ENCODE measurements at regions not wholly inside any gene's neighbourhood (a gene's known extent, or its start where the extent isn't known, plus 50 kb on each side); places are given as distances from the start of the nearest gene placed in this dataset.
"Not testable (repeated sequence)": the region's sequence is repeated elsewhere in the genome, so short reads cannot be mapped to it uniquely, and the experiment has no call there.

DNA sequence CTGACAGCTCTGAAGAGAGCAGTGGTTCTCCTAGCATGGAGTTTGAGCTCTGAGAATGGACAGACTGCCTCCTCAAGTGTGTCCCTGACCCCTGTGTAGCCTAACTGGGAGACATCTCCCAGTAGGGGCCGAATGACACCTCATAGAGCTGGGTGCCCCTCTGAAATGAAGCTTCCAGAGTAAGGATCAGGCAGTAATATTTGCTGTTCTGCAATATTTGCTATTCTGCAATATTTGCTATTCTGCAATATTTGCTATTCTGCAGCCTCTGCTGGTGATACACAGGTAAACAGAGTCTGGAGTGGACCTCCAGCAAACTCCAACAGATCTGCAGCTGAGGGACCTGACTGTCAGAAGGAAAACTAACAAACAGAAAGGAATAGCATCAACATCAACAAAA, 105.5 kb downstream of the BUD13 start:
- not testable (repeated sequence) for TF ChIP-seq ESRRA (IDR thresholded peaks at IDR 0.05; ENCODE audit: borderline replicate concordance, low read length); NR3C1 (IDR thresholded peaks at IDR 0.05); POLR2A (IDR thresholded peaks at IDR 0.05; ENCODE audit: low read length); EP300 (IDR thresholded peaks at IDR 0.05); SMC3 (IDR thresholded peaks at IDR 0.05); CHD4 (IDR thresholded peaks at IDR 0.05; ENCODE audit: borderline replicate concordance); MYC (IDR thresholded peaks at IDR 0.05; ENCODE audit: borderline replicate concordance, low read length); HDAC2 (IDR thresholded peaks at IDR 0.05); ZFP36 (IDR thresholded peaks at IDR 0.05; ENCODE audit: borderline replicate concordance, partially characterized antibody); POLR2AphosphoS2 (conservative IDR thresholded peaks at IDR 0.05; ENCODE audit: low read length); MAX (IDR thresholded peaks at IDR 0.05)
- TF ChIP-seq, protein P1, sequence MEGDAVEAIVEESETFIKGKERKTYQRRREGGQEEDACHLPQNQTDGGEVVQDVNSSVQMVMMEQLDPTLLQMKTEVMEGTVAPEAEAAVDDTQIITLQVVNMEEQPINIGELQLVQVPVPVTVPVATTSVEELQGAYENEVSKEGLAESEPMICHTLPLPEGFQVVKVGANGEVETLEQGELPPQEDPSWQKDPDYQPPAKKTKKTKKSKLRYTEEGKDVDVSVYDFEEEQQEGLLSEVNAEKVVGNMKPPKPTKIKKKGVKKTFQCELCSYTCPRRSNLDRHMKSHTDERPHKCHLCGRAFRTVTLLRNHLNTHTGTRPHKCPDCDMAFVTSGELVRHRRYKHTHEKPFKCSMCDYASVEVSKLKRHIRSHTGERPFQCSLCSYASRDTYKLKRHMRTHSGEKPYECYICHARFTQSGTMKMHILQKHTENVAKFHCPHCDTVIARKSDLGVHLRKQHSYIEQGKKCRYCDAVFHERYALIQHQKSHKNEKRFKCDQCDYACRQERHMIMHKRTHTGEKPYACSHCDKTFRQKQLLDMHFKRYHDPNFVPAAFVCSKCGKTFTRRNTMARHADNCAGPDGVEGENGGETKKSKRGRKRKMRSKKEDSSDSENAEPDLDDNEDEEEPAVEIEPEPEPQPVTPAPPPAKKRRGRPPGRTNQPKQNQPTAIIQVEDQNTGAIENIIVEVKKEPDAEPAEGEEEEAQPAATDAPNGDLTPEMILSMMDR (IDR thresholded peaks at IDR 0.05): not testable (repeated sequence)
